KBM-7 (cell line): ENCODE measurements at regions not wholly inside any gene's neighbourhood (a gene's known extent, or its start where the extent isn't known, plus 50 kb on each side); places are given as distances from the start of the nearest gene placed in this dataset.

Source experiments
- DNase-seq: peaks from one replicate; pipeline ENCODE4 v3.0.0-alpha.2; 2015
- in situ Hi-C: fragments of 300-500 bp; cut with MboI; formaldehyde crosslinking; loops from 2 replicates; pipeline ENCODE4 v1.14.3; 2020; ENCODE audit warnings: low sequenced_read_pairs, low pct_unique_long_range_greater_than_20kb, mixed read lengths

GRCh38 chr6:115668211-115668610, 392.5 kb downstream of the FRK start:
- DNase-seq: no peak
- in situ Hi-C loops: no loop called here

GRCh38 chr6:115667478-115668026, 393.1 kb downstream of the FRK start:
- in situ Hi-C loops: no loop called here
- DNase-seq: no peak

GRCh38 chr6:115666997-115667396, 393.7 kb downstream of the FRK start:
- DNase-seq: no peak
- in situ Hi-C loops: no loop called here

GRCh38 chr6:115665310-115665709, 395.4 kb downstream of the FRK start:
- in situ Hi-C loops: no loop called here

GRCh38 chr6:115663681-115664080, 397.0 kb downstream of the FRK start:
- in situ Hi-C loops: no loop called here
- no peak for DNase-seq

More at GRCh38 chr6:115665310-115665709, 395.4 kb downstream of the FRK start:
- no peak for DNase-seq

GRCh38 chr6:115643762-115644161, 416.9 kb downstream of the FRK start:
- no peak for DNase-seq

GRCh38 chr6:115634887-115635286, 425.8 kb downstream of the FRK start:
- in situ Hi-C loops: no loop called here
- DNase-seq: no peak

More at GRCh38 chr6:115643762-115644161, 416.9 kb downstream of the FRK start:
- in situ Hi-C loops: no loop called here

GRCh38 chr6:115634131-115634530, 426.6 kb downstream of the FRK start:
- no peak for DNase-seq
- in situ Hi-C loops: no loop called here

- in situ Hi-C loops: no loop called here
Measured at GRCh38 chr6:115631028-115631427, 429.7 kb downstream of the FRK start.

GRCh38 chr6:115630424-115631024, 430.2 kb downstream of the FRK start:
- DNase-seq: no peak

More at GRCh38 chr6:115631028-115631427, 429.7 kb downstream of the FRK start:
- no peak for DNase-seq

GRCh38 chr6:115629415-115629814, 431.3 kb downstream of the FRK start:
- no peak for DNase-seq
- in situ Hi-C loops: no loop called here

More at GRCh38 chr6:115630424-115631024, 430.2 kb downstream of the FRK start:
- in situ Hi-C loops: no loop called here

- in situ Hi-C loops: no loop called here
- DNase-seq: no peak
Measured at GRCh38 chr6:115618256-115618655, 442.4 kb downstream of the FRK start.

GRCh38 chr6:115617031-115617430, 443.7 kb downstream of the FRK start:
- in situ Hi-C loops: no loop called here
- no peak for DNase-seq

GRCh38 chr6:115613488-115613887, 447.2 kb downstream of the FRK start:
- no peak for DNase-seq
- in situ Hi-C loops: no loop called here

- no peak for DNase-seq
- in situ Hi-C loops: no loop called here
Measured at GRCh38 chr6:115612796-115613479, 447.8 kb downstream of the FRK start.

GRCh38 chr6:115612216-115612615, 448.5 kb downstream of the FRK start:
- in situ Hi-C loops: no loop called here
- no peak for DNase-seq

GRCh38 chr6:115610696-115611095, 450.0 kb downstream of the FRK start:
- in situ Hi-C loops: no loop called here
- no peak for DNase-seq

- DNase-seq: no peak
- in situ Hi-C loops: no loop called here
Measured at GRCh38 chr6:115609111-115609510, 451.6 kb downstream of the FRK start.

- no peak for DNase-seq
- in situ Hi-C loops: no loop called here
Measured at GRCh38 chr6:115602466-115602865, 458.2 kb downstream of the FRK start.

GRCh38 chr6:115601509-115601908, 459.2 kb downstream of the FRK start:
- in situ Hi-C loops: no loop called here
- no peak for DNase-seq

GRCh38 chr6:115601064-115601463, 459.6 kb downstream of the FRK start:
- in situ Hi-C loops: no loop called here

More at GRCh38 chr6:115601064-115601463, 459.6 kb downstream of the FRK start:
- DNase-seq: no peak
